Nephron progenitor cell (in vitro differentiated cells): ENCODE measurements at regions not wholly inside any gene's neighbourhood (a gene's known extent, or its start where the extent isn't known, plus 50 kb on each side); places are given as distances from the start of the nearest gene placed in this dataset.
"Not testable (repeated sequence)": the region's sequence is repeated elsewhere in the genome, so short reads cannot be mapped to it uniquely, and the experiment has no call there.

Source experiments
- DNase-seq: peaks from one replicate; pipeline ENCODE4 v3.0.0; 2021
- H3K27ac Mint-ChIP-seq: 2 replicates; pipeline ENCODE4 v1.8.0; 2021; ENCODE audit warnings: mild to moderate bottlenecking, moderate library complexity, mixed read lengths
- H3K27me3 Mint-ChIP-seq: 2 replicates; pipeline ENCODE4 v1.8.0; 2021; ENCODE audit warnings: mild to moderate bottlenecking, low read depth, mixed read lengths; ENCODE audit not compliant: poor library complexity
- H3K36me3 Mint-ChIP-seq: 2 replicates; pipeline ENCODE4 v1.8.0; 2021; ENCODE audit warnings: low read depth, mixed read lengths
- H3K4me1 Mint-ChIP-seq: 2 replicates; pipeline ENCODE4 v1.8.0; 2021; ENCODE audit warnings: mixed read lengths
- H3K4me3 Mint-ChIP-seq: 2 replicates; pipeline ENCODE4 v1.8.0; 2021; ENCODE audit warnings: mild to moderate bottlenecking, moderate library complexity, mixed read lengths
- H3K9me3 Mint-ChIP-seq: 2 replicates; pipeline ENCODE4 v1.8.0; 2021; ENCODE audit warnings: mild to moderate bottlenecking, moderate library complexity, mixed read lengths
- CTCF ChIP-seq: fragments of 200-600 bp; sonication (generic); IDR thresholded peaks from 2 replicates; pipeline ENCODE4 v1.5.0; 2021; ENCODE audit warnings: antibody characterized with exemption

GRCh38 chr5:155556700-155557099, 543.1 kb downstream of the KIF4B start:
- H3K36me3 Mint-ChIP-seq, result no peaks in the 10 kb centered on the region
- TF ChIP-seq CTCF, result no peak
- H3K27ac Mint-ChIP-seq, result no peak overlapping the region
- H3K4me3 Mint-ChIP-seq, result no peak overlapping the region
- DNase-seq, result no peak
- H3K4me1 Mint-ChIP-seq, result no peaks in the 10 kb centered on the region
- H3K27me3 Mint-ChIP-seq, result peaks cover 3% of the 10 kb centered on the region
- H3K9me3 Mint-ChIP-seq, result no peaks in the 10 kb centered on the region

GRCh38 chr5:155562158-155562557, 548.6 kb downstream of the KIF4B start:
- Mint-ChIP-seq H3K27ac (no peak overlapping the region), H3K4me1 (no peaks in the 10 kb centered on the region), H3K9me3 (peaks cover 6% of the 10 kb centered on the region), H3K4me3 (no peak overlapping the region), H3K27me3 (peaks cover 3% of the 10 kb centered on the region), H3K36me3 (no peaks in the 10 kb centered on the region)
- no peak for TF ChIP-seq CTCF
- no peak for DNase-seq

- peaks cover 18% of the 10 kb centered on the region for H3K9me3 Mint-ChIP-seq
- DNase-seq, result no peak
- no peak overlapping the region for H3K4me3 Mint-ChIP-seq
- no peaks in the 10 kb centered on the region for H3K36me3 Mint-ChIP-seq
- H3K27me3 Mint-ChIP-seq, result peaks cover 5% of the 10 kb centered on the region
- no peak overlapping the region for H3K27ac Mint-ChIP-seq
- no peak for TF ChIP-seq CTCF
- H3K4me1 Mint-ChIP-seq, result no peaks in the 10 kb centered on the region
Observed at GRCh38 chr5:155564541-155564940, 551.0 kb downstream of the KIF4B start.

GRCh38 chr5:155575861-155576260, 562.3 kb downstream of the KIF4B start:
- Mint-ChIP-seq H3K4me3 (no peak overlapping the region), H3K27ac (no peak overlapping the region), H3K36me3 (no peaks in the 10 kb centered on the region)

GRCh38 chr5:155586808-155587207, 573.3 kb downstream of the KIF4B start:
- not testable (repeated sequence) for H3K27ac Mint-ChIP-seq, H3K4me1 Mint-ChIP-seq, H3K27me3 Mint-ChIP-seq, H3K36me3 Mint-ChIP-seq, H3K9me3 Mint-ChIP-seq, DNase-seq, H3K4me3 Mint-ChIP-seq

More at GRCh38 chr5:155575861-155576260, 562.3 kb downstream of the KIF4B start:
- Mint-ChIP-seq H3K4me1 (no peaks in the 10 kb centered on the region), H3K9me3 (no peaks in the 10 kb centered on the region), H3K27me3 (peaks cover 3% of the 10 kb centered on the region)
- DNase-seq, result no peak
- TF ChIP-seq CTCF, result no peak

- Mint-ChIP-seq H3K4me3 (no peak overlapping the region), H3K27me3 (no peaks in the 10 kb centered on the region), H3K27ac (no peak overlapping the region), H3K9me3 (no peaks in the 10 kb centered on the region), H3K4me1 (no peaks in the 10 kb centered on the region), H3K36me3 (no peaks in the 10 kb centered on the region)
- no peak for DNase-seq
- TF ChIP-seq CTCF, result no peak
Observed at GRCh38 chr5:155587458-155587857, 573.9 kb downstream of the KIF4B start.
